Astrocyte of the hippocampus (primary cell): ENCODE measurements at regions not wholly inside any gene's neighbourhood (a gene's known extent, or its start where the extent isn't known, plus 50 kb on each side); places are given as distances from the start of the nearest gene placed in this dataset.
A peak's percentile ranks its signal among the peaks of the same experiment; 100 is the strongest.

Experiments used
- DNase-seq: peaks from one replicate; pipeline ENCODE4 v3.0.0; 2011; ENCODE audit warnings: low read depth, low spot score

- no peak for DNase-seq
These were observed 129.9 kb downstream of the BUD13 start for GRCh38 chr11:116642902-116643301.

DNA sequence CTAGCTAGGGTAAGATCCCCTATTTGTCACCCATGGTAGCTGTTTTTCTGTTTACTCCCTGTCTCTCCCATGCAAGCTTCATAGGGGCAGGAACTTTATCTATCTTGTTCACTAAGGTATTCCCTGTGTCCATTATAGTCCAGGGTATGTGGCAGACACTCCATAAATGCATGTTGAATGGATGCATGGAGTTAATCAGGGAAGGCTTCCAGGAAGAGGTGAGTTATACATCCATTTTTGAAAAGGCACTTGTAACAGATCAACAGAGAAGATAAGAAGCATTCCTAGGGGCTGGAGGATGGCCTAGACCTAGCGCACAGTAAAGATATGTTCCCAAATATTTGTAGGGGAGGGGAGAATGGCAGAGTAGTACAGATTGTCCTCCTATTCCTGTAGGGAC lies 130.3 kb downstream of the BUD13 start:
- DNase-seq = no peak

GRCh38 chr11:116641561-116642045 lies 131.2 kb downstream of the BUD13 start:
- peak; percentile 69 for DNase-seq

GRCh38 chr11:116640641-116641402 lies 132.0 kb downstream of the BUD13 start:
- no peak for DNase-seq

- no peak for DNase-seq
These were observed 134.3 kb downstream of the BUD13 start for GRCh38 chr11:116638463-116638862.

DNA sequence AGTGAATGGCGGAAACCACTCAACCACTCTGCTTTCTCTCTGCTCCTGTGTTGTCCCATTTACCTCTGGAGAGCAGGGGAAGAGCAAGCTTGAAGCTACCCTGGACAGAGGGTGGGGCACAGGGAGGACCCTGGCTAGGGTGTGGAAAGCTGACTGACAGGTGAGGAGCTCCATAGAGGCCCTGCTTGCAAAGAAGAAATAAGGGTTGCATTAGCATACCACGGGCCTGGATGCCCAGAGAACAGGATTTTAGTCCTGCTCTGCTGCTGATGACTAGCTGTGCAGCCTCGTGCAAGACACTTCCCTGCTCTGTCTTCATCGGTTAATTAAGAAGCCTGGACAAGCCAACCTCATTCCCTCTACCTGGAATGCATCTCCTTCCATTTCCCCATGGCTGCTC lies 135.0 kb downstream of the BUD13 start:
- no peak for DNase-seq

DNA sequence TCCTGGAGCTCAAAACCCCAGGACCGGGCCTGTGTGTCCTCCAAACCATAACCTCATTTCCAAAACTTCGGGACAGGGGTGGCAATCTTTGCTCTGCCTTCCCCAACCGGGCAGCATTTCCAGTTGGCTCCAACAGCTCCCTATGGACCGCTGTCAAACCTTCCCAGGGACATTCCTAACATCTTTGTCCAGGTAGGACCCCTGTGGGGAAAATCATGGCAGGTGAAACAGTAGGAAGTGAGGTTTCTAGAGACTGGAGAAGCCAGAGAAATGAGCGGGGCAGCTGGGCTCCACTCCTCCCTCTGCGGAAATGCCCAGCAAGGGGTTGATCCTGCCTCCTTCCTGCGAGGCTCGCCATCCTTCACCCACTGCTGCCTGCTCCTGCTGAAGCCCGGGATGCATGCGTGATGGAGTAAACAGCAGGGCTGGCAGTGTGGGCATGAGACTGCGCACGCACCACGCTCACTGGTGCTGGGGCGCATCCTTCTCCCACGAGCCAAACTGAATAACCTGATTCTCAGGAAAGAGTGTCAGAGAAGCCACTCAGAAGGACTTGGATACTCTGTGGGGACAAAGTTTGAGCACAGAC lies 136.4 kb downstream of the BUD13 start:
- DNase-seq = no peak

DNA sequence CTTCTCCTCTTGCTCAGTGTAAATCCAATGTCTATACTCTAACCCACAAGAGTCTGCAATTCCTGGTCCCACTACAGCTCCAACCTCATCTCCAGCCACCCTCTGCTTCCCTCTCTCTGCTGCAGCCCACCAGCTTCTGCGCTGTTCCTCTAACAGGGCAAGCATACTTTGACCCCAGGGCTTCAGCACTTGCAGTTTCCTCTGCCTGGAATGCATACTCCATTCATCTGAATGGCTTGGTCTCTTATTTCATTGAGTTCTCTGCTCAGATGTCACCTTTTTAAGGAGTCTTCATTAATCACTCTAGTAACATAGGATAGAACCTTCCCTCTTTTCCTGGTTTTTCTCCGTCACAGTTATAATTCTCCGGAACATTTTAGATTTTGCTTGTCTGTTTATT lies 141.6 kb downstream of the BUD13 start:
- DNase-seq = no peak

- DNase-seq = no peak
These were observed 154.3 kb downstream of the BUD13 start for GRCh38 chr11:116618461-116618860.

- DNase-seq = no peak
These were observed 157.4 kb downstream of the BUD13 start for GRCh38 chr11:116615211-116615865.

DNA sequence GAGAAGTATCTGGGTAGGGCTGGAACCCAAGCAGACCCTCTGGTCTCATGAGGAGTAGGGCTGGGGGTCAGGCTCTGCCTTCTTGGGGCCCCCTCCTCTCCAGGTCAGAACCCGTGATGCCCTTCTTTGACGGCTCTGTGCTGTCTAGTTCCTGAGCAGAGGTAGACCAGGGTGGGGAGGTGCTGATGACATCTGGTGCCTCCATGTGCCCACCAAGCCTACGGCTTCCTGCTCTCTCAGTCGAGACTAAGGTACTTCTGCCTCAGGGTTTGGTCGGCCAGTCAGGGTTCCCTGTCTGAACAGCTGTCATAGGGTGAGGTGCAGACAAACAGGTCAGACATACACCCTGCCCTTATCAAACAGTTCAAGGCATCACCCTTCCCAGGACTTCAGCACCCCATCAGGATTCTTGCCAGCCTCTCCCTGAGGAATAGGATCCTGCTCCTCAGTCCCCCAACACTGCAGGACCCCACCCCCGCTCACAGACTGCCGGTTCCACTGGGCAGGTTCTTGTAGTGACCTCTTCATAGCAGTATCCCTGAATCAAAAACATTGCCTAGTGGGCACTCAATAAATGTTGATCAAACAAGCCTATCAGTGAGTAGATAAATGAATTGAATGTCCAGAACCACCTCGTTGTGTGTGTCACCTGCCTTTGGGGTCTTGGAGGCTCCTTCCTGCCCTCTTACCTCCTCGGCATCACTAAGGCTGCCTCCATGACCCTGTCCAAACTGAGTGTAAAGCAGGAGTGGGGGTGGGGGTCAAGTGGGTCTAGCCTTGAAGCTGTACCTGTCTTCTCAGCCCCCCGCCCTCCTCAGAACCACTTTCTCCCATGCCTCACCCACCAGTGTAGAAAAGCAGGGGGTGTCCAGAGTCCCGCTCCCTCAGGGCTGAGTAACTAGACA lies 158.2 kb downstream of the BUD13 start:
- no peak for DNase-seq

DNA sequence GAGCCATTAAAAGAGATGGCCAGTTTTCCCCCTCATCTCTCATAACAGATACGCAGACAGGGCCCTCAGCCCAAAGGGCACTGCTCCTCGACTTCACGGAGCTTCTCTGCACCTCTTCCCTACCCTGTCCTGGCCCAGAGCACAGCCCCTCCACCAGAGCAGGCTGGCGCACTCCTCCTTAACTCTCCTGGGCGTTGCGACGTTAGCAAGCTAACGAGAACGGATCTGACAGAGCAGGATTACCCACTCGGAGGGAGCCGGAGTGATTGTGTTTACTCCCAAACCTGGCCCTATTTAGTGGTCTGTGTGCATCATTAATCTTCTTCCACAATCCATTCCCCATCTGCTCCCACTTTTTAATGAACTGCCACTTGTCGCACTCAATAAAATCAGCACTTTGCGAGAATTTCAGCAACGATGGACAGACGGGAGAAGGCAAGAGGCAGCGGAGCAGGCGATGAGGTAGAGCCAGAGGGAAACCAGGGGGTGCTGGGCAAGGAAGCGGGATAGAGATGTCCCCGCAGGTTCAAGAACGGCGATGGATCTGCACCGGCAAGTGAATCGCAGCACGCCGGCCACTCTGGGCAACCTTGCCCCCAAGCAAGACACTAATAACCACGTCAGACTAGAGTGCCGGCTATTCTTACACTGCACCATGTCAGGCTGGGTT lies 159.4 kb downstream of the BUD13 start:
- DNase-seq = no peak

DNA sequence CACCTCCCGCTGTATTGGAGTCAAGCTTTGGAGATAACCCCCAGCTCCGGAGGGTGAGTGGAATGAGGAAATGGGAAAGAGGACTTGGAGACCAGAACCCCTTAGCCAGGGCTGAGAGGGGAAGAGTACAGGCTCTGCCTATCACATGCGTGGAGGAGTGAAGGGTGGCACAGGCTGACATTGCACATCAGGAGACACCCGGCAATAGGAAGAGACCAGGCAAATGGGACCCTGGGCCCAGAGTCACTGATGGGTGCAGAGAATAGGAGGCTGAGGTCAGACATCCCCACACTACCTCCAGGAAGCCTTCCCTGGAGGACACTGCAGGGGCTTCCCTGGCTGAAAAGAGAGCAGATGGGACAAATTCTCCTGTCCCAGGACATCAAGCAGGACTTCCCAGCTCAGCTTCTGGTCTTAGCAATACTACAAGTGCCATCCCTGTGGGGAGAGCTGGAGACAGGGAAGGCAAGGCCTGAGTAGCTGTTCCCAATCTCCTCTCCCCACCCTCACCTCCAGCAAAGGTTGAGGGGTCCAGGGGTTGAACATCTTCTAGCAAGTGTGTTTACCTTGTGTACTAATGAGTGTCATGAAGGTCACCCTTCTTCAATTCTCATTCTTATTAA lies 160.7 kb downstream of the BUD13 start:
- DNase-seq = no peak

- DNase-seq = no peak
These were observed 162.6 kb downstream of the BUD13 start for GRCh38 chr11:116610190-116610589.

- DNase-seq = no peak
These were observed 165.8 kb downstream of the BUD13 start for GRCh38 chr11:116607027-116607426.

GRCh38 chr11:116605543-116606459 lies 167.0 kb downstream of the BUD13 start:
- DNase-seq = peak; percentile 74

DNA sequence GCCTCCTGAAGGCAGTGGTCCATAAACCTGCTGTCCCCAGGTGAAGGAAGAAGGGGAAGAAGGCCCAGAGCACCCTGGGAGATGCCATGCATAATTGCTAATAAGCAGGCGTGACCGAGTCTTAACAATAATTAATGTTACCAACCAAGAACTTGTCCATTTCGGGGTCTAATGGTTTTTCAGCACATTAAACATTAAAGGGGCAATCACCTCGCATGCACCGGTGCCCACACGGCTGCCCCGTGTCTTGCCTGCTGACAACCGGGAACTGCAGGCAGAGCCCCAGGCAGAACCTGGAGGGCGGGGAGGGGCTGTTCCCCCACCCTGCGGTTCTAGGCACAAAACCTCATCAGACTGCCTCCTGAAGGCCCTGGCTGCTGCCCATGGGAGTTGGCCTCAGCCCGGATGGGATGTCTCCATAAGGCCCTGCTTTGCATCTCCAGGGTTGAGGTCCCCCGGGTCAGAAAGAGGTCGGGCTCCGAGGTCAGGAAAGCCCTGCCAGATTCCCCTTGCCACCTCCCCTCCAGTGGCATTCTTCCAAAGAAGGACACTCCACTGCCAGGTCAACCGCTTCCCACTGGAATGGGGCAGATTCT lies 169.0 kb downstream of the BUD13 start:
- DNase-seq = no peak

DNA sequence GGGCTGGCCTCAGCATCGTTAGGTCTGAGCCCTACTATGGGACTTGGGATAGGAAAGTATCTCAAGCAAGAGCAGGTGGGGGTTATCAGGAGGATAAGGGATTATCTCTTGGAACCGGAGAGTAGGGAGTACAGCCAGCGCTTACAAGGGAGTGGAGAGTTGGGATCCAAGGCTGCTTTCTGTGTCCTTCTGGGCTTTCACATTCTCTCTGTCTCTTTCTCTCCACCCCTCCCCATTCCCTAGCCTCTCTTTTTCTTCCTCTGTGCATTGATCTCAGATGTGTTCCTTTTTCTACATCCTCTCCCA lies 170.2 kb downstream of the BUD13 start:
- DNase-seq = no peak

DNA sequence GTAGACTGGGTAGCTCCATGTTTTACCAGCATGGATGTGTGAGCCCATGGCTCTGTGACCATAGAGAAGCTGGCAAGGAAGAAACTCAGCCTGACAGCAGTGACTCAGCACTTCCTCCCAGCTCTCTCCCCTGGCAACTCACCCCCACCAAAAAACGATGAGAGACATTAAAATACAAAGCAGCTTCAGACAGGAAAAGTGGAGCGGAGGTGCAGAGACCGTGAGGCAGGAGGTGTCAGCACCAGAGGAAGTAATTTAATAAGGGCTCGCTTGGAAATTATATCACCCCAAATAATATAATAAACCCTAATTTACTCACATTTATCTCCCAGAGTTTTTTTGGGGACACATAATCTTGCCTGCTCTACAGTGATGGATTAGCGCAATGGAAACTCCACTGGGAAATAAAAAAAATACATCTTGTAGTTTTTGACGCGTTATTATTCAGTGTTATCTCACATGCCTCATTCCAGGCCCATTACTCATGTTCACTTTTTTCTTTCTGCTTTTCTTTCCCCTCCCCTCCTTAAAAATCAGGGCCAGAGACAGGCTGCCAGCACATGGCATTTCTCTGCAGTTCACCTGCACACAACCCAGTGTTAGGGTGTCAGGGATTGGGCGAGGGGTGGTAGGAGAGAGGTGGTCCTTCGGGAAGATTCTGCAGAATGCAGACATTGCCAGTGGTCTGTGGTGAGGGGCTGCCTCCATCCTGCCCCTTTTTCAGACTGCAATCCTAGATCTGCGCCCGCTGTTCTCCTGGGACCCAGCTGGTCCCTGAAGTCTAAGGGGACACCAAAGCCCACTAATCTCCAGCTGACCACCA lies 170.8 kb downstream of the BUD13 start:
- DNase-seq = peak; percentile 61
